ENCODE measurements at regions not wholly inside any gene's neighbourhood (a gene's known extent, or its start where the extent isn't known, plus 50 kb on each side); places are given as distances from the start of the nearest gene placed in this dataset.
"Not testable (repeated sequence)": the region's sequence is repeated elsewhere in the genome, so short reads cannot be mapped to it uniquely, and the experiment has no call there.

GRCh38 chr7:32661501-32661900, 166.2 kb downstream of the AVL9 start:
- ATAC-seq (replicated peaks) = no peak
- Mint-ChIP-seq H3K4me1 (peaks cover 0 to 8% of the 10 kb centered on the region in 2 donors), H3K27ac (no peak overlapping the region)

GRCh38 chr7:32660936-32661335, 165.6 kb downstream of the AVL9 start:
- no peak for DNase-seq
- peaks cover 0 to 4% of the 10 kb centered on the region in 2 donors for H3K27me3 Mint-ChIP-seq
- no peak for ATAC-seq (replicated peaks)
- peaks cover 3 to 5% of the 10 kb centered on the region in 2 donors for H3K36me3 Mint-ChIP-seq
- no peak overlapping the region for H3K27ac Mint-ChIP-seq
- peaks cover 0 to 8% of the 10 kb centered on the region in 2 donors for H3K4me1 Mint-ChIP-seq
- H3K9me3 Mint-ChIP-seq = no peaks in the 10 kb centered on the region
- H3K4me3 Mint-ChIP-seq = no peak overlapping the region

More at GRCh38 chr7:32661501-32661900, 166.2 kb downstream of the AVL9 start:
- no peak for DNase-seq
- no peak overlapping the region for H3K4me3 Mint-ChIP-seq
- peaks cover 0 to 4% of the 10 kb centered on the region in 2 donors for H3K27me3 Mint-ChIP-seq
- no peaks in the 10 kb centered on the region for H3K9me3 Mint-ChIP-seq
- H3K36me3 Mint-ChIP-seq = peaks cover 3 to 5% of the 10 kb centered on the region in 2 donors

GRCh38 chr7:32659853-32660252, 164.6 kb downstream of the AVL9 start:
- Mint-ChIP-seq H3K4me1 (peaks cover 0 to 8% of the 10 kb centered on the region in 2 donors), H3K9me3 (no peaks in the 10 kb centered on the region), H3K27me3 (peaks cover 0 to 4% of the 10 kb centered on the region in 2 donors), H3K4me3 (no peak overlapping the region), H3K27ac (no peak overlapping the region), H3K36me3 (peaks cover 3 to 5% of the 10 kb centered on the region in 2 donors)
- DNase-seq (no peak), ATAC-seq (replicated peaks) (no peak)

GRCh38 chr7:32658467-32658869, 163.2 kb downstream of the AVL9 start:
- ATAC-seq (replicated peaks) = no peak
- Mint-ChIP-seq H3K4me1 (peaks cover 0 to 8% of the 10 kb centered on the region in 2 donors), H3K36me3 (peaks cover 1 to 5% of the 10 kb centered on the region in 2 donors), H3K27me3 (peaks cover 0 to 4% of the 10 kb centered on the region in 2 donors), H3K9me3 (no peaks in the 10 kb centered on the region), H3K4me3 (no peak overlapping the region), H3K27ac (no peak overlapping the region)
- DNase-seq = no peak

- DNase-seq (no peak), ATAC-seq (replicated peaks) (no peak)
- no peak overlapping the region for H3K27ac Mint-ChIP-seq
- H3K4me1 Mint-ChIP-seq = peaks cover 0 to 8% of the 10 kb centered on the region in 2 donors
- peaks cover 0 to 4% of the 10 kb centered on the region in 2 donors for H3K27me3 Mint-ChIP-seq
- no peak overlapping the region for H3K4me3 Mint-ChIP-seq
- no peaks in the 10 kb centered on the region for H3K9me3 Mint-ChIP-seq
- peaks cover 0 to 5% of the 10 kb centered on the region in 2 donors for H3K36me3 Mint-ChIP-seq
Measured at GRCh38 chr7:32658034-32658433, 162.7 kb downstream of the AVL9 start.

- H3K4me1 Mint-ChIP-seq; H3K9me3 Mint-ChIP-seq; H3K27me3 Mint-ChIP-seq; DNase-seq; H3K27ac Mint-ChIP-seq; H3K4me3 Mint-ChIP-seq; H3K36me3 Mint-ChIP-seq; ATAC-seq (replicated peaks): not testable (repeated sequence)
Measured at GRCh38 chr7:32654549-32654948, 159.3 kb downstream of the AVL9 start.

- H3K9me3 Mint-ChIP-seq; H3K36me3 Mint-ChIP-seq; DNase-seq; H3K4me3 Mint-ChIP-seq; H3K4me1 Mint-ChIP-seq; H3K27me3 Mint-ChIP-seq; ATAC-seq (replicated peaks); H3K27ac Mint-ChIP-seq: not testable (repeated sequence)
Measured at GRCh38 chr7:32650356-32650755, 155.1 kb downstream of the AVL9 start.

GRCh38 chr7:32648408-32649156, 153.3 kb downstream of the AVL9 start:
- peaks cover 0 to 2% of the 10 kb centered on the region in 2 donors for H3K4me1 Mint-ChIP-seq
- H3K27ac Mint-ChIP-seq = no peak overlapping the region
- no peak for DNase-seq
- ATAC-seq (replicated peaks) = no peak
- H3K9me3 Mint-ChIP-seq = no peaks in the 10 kb centered on the region
- peaks cover 3% of the 10 kb centered on the region in 2 donors for H3K36me3 Mint-ChIP-seq
- no peaks in the 10 kb centered on the region for H3K27me3 Mint-ChIP-seq
- no peak overlapping the region for H3K4me3 Mint-ChIP-seq

- DNase-seq; H3K27me3 Mint-ChIP-seq; H3K27ac Mint-ChIP-seq; H3K4me1 Mint-ChIP-seq; H3K4me3 Mint-ChIP-seq; ATAC-seq (replicated peaks); H3K9me3 Mint-ChIP-seq: not testable (repeated sequence)
- peaks cover 13 to 14% of the 10 kb centered on the region in 2 donors for H3K36me3 Mint-ChIP-seq
Measured at GRCh38 chr7:32645255-32645654, 150.0 kb downstream of the AVL9 start.

- H3K27me3 Mint-ChIP-seq = no peaks in the 10 kb centered on the region
- H3K4me3 Mint-ChIP-seq = no peak overlapping the region
- DNase-seq = no peak
- no peak for ATAC-seq (replicated peaks)
- H3K27ac Mint-ChIP-seq = no peak overlapping the region
- H3K36me3 Mint-ChIP-seq = peaks cover 10 to 11% of the 10 kb centered on the region in 2 donors
- peaks cover 4 to 16% of the 10 kb centered on the region in 2 donors for H3K4me1 Mint-ChIP-seq
- peaks cover 2 to 4% of the 10 kb centered on the region in 2 donors for H3K9me3 Mint-ChIP-seq
Measured at GRCh38 chr7:32643194-32643593, 147.9 kb downstream of the AVL9 start.

GRCh38 chr7:32639122-32639521, 143.8 kb downstream of the AVL9 start:
- ATAC-seq (replicated peaks) (peak; percentile 64 to 65), DNase-seq (no peak)
- H3K27me3 Mint-ChIP-seq = no peaks in the 10 kb centered on the region
- peaks cover 18 to 37% of the 10 kb centered on the region in 2 donors for H3K4me1 Mint-ChIP-seq
- no peak overlapping the region for H3K27ac Mint-ChIP-seq
- peak overlapping the region in 1 of 2 donors; percentile 28 for H3K4me3 Mint-ChIP-seq
- peaks cover 11 to 16% of the 10 kb centered on the region in 2 donors for H3K36me3 Mint-ChIP-seq
- H3K9me3 Mint-ChIP-seq = peaks cover 4% of the 10 kb centered on the region in 2 donors

- Mint-ChIP-seq H3K36me3 (peaks cover 11 to 16% of the 10 kb centered on the region in 2 donors), H3K4me3 (peak overlapping the region; percentile 28 to 36), H3K4me1 (peaks cover 18 to 37% of the 10 kb centered on the region in 2 donors)
- H3K9me3 Mint-ChIP-seq, DNase-seq, H3K27me3 Mint-ChIP-seq, H3K27ac Mint-ChIP-seq: not testable (repeated sequence)
- ATAC-seq (replicated peaks) = peak; percentile 99
Measured at GRCh38 chr7:32638479-32639121, 143.3 kb downstream of the AVL9 start.
